GM06990 (cell line): ENCODE measurements at regions not wholly inside any gene's neighbourhood (a gene's known extent, or its start where the extent isn't known, plus 50 kb on each side); places are given as distances from the start of the nearest gene placed in this dataset.

Experiments
- DNase-seq: peaks from one replicate; pipeline ENCODE4 v3.0.0-alpha.2; 2011; ENCODE audit not compliant: insufficient read length; ENCODE audit errors: extremely low read depth
- H3K27me3 ChIP-seq: replicated peaks from 2 replicates; pipeline ENCODE4 v1.6.0; 2011; ENCODE audit warnings: low read length; ENCODE audit not compliant: control insufficient read depth, insufficient read depth
- H3K36me3 ChIP-seq: 2 replicates; pipeline ENCODE4 v1.5.1; 2011; ENCODE audit warnings: low read length; ENCODE audit not compliant: control insufficient read depth, insufficient read depth
- H3K4me3 ChIP-seq: replicated peaks from 2 replicates; pipeline ENCODE4 v1.5.1; 2011; ENCODE audit warnings: low read depth, mild to moderate bottlenecking, control low read depth, low read length
- TF ChIP-seq, protein P1 (sequence below): IDR thresholded peaks from 2 replicates; pipeline ENCODE4 v1.5.1; 2011; ENCODE audit warnings: low read length, control low read depth, mild to moderate bottlenecking, inconsistent platforms; ENCODE audit not compliant: insufficient read depth, poor library complexity, severe bottlenecking

DNA sequence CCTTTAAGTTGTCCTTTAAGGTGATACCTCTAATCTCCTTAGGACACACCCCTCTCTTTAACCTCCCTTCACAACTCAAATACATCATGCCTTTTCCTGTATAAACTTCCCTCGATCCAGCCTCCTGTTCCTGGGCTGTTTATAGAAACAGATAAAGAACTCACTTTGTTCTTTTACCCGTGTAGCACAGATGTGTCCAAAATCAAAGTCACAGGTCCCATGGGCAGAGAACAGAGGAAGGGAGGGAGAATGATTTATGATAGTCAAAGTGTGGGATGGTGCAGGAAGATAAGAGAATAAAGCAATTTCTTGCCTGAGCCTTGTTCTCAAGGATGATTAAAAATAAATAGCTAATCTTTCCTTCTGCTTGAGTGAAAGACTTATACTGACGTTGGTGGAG lies 50.3 kb upstream of the CABCOCO1 start:
- H3K4me3 ChIP-seq, result no peak overlapping the region
- TF ChIP-seq, protein P1, sequence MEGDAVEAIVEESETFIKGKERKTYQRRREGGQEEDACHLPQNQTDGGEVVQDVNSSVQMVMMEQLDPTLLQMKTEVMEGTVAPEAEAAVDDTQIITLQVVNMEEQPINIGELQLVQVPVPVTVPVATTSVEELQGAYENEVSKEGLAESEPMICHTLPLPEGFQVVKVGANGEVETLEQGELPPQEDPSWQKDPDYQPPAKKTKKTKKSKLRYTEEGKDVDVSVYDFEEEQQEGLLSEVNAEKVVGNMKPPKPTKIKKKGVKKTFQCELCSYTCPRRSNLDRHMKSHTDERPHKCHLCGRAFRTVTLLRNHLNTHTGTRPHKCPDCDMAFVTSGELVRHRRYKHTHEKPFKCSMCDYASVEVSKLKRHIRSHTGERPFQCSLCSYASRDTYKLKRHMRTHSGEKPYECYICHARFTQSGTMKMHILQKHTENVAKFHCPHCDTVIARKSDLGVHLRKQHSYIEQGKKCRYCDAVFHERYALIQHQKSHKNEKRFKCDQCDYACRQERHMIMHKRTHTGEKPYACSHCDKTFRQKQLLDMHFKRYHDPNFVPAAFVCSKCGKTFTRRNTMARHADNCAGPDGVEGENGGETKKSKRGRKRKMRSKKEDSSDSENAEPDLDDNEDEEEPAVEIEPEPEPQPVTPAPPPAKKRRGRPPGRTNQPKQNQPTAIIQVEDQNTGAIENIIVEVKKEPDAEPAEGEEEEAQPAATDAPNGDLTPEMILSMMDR, result no peak
- DNase-seq, result no peak
- no peaks in the 10 kb centered on the region for H3K36me3 ChIP-seq
- no peaks in the 10 kb centered on the region for H3K27me3 ChIP-seq

GRCh38 chr10:61612009-61612408 lies 50.7 kb upstream of the CABCOCO1 start:
- no peak for DNase-seq
- Histone ChIP-seq H3K4me3 (no peak overlapping the region), H3K27me3 (no peaks in the 10 kb centered on the region), H3K36me3 (no peaks in the 10 kb centered on the region)
- TF ChIP-seq, protein P1, result no peak

GRCh38 chr10:61609701-61610100 lies 53.0 kb upstream of the CABCOCO1 start:
- H3K36me3 ChIP-seq, result no peaks in the 10 kb centered on the region
- no peaks in the 10 kb centered on the region for H3K27me3 ChIP-seq
- TF ChIP-seq, protein P1, result no peak
- no peak for DNase-seq
- no peak overlapping the region for H3K4me3 ChIP-seq

DNA sequence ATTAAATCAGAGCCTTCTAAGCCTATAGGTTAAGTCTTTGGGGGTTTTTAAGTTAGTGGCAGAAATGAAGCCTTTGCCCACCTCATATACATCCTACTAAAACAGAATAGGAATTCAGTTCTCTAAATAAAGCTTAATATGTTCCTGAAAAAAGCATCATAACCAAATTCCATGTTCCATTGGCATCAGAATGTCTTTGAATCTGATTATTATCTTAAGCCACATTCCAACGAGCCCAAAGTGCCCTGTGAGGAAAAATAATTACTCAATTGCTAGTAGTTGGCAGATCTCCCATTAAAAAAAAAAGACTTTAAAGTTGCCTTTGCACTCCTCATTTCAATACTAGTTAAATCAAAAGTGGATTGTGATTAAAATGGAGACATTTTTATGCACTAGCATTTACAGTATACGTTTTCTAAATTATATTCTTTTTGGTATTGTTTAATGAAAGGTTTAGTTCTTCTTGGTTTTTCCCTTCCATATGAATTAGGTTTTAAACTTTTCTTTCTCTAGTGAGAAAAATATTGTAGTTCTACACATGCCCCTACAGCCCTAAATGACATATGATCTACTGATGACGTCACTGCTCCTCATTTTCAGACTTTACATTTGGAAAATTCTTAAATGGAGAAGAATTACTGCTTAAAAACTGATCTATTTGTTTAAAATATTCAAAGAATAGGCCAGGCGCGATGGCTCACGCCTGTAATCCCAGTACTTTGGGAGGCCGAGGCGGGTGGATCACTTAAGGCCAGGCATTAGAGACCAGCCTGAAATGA lies 54.3 kb upstream of the CABCOCO1 start:
- no peak for DNase-seq
- Histone ChIP-seq H3K4me3 (no peak overlapping the region), H3K27me3 (no peaks in the 10 kb centered on the region), H3K36me3 (no peaks in the 10 kb centered on the region)
- TF ChIP-seq, protein P1, result no peak

DNA sequence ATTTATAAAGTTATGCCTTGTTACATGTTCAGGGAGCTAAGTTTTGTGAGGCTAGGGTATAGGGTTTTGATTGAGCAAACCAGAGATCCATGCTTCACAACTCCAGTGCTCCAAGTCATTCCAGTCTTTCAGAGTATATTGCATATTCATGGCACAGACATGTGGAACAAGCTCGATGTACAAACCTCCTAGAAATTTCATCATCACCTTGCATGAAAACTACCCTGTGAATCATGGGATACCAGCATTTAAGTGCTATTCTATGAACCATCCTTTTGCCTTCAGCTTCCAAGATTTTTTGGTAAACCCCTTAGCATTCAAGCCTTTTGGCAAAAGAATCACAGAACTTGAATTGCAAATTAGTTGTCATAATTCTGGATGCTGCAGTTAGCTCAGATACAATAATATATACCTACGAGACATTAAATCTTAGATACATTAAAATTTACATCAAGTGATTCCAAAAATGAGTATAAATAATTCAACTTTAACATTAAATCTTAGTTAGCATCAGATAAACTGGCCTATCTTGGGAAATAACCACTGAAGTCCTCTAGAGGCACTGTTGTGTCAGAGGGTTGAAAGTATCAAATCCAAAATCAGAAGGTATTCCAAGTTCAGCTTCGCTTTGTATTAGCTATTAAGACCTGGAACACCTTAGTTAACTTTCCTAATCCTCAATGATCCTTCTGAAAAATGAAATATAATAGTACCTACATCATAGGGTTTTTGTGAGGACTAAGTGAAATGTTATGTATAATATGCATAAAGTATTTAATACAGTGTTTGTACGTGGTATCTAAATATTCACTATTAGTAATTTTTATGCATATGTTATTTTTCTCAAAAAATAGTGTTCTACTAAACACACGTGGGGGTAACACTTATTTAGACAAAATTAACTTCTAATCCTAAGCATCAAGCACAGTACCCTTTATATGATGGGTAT lies 55.5 kb upstream of the CABCOCO1 start:
- Histone ChIP-seq H3K36me3 (no peaks in the 10 kb centered on the region), H3K4me3 (no peak overlapping the region), H3K27me3 (no peaks in the 10 kb centered on the region)
- TF ChIP-seq, protein P1, result peak; percentile 59
- no peak for DNase-seq
